H1 (cell line): ENCODE measurements at regions not wholly inside any gene's neighbourhood (a gene's known extent, or its start where the extent isn't known, plus 50 kb on each side); places are given as distances from the start of the nearest gene placed in this dataset.

Experiments used
- CTCF ChIA-PET: fragments of 300-600 bp; sonication (Branson Sonifier 250); formaldehyde crosslinking; loops from one replicate; lab custom pipeline; 2021; ENCODE audit not compliant: partially characterized antibody; lab: Charles Lee
- POLR2A ChIA-PET: fragments of 300-600 bp; sonication (Branson Sonifier 250); formaldehyde crosslinking; loops from one replicate; lab custom pipeline; 2021; ENCODE audit warnings: inconsistent platforms; ENCODE audit not compliant: partially characterized antibody; lab: Charles Lee
- DNase-seq, 2 experiments: peaks; one replicate each; pipeline versions ENCODE4 v3.0.0 to v3.0.0-alpha.2; 2010 to 2022; ENCODE audit warnings: low spot score in 2 of 2, low read depth in 1 of 2, mixed read lengths in 1 of 2
- FAIRE-seq: peaks from 2 replicates; lab custom pipeline; 2011; peaks lifted over from hg19 to GRCh38; lab: Jason Lieb, UNC
- H2AFZ ChIP-seq: 2 replicates; pipeline ENCODE4 v1.8.1; 2012; ENCODE audit warnings: low read length, inconsistent platforms
- H2AK5ac ChIP-seq: 2 replicates; pipeline ENCODE4 v1.6.1; 2013; ENCODE audit warnings: low read depth, low read length
- H2BK120ac ChIP-seq: replicated peaks from 2 replicates; pipeline ENCODE3; 2013; ENCODE audit warnings: low read depth, low read length, inconsistent platforms
- H2BK12ac ChIP-seq: 2 replicates; pipeline ENCODE4 v1.6.1; 2013; ENCODE audit warnings: low read depth, low read length
- H2BK15ac ChIP-seq: 2 replicates; pipeline ENCODE4 v1.6.1; 2013; ENCODE audit warnings: low read length
- H2BK20ac ChIP-seq: 2 replicates; pipeline ENCODE4 v1.6.1; 2013; ENCODE audit warnings: low read length
- H2BK5ac ChIP-seq: 2 replicates; pipeline ENCODE4 v1.6.1; 2013; ENCODE audit warnings: low read depth, low read length
- H3K14ac ChIP-seq: 2 replicates; pipeline ENCODE4 v1.6.1; 2013; ENCODE audit warnings: inconsistent platforms; ENCODE audit not compliant: insufficient read length
- H3K18ac ChIP-seq: 2 replicates; pipeline ENCODE4 v1.6.1; 2013; ENCODE audit warnings: low read length; ENCODE audit errors: extremely low read depth
- H3K23ac ChIP-seq: 2 replicates; pipeline ENCODE4 v1.6.1; 2013; ENCODE audit warnings: inconsistent platforms; ENCODE audit not compliant: insufficient read length
- H3K23me2 ChIP-seq: 2 replicates; pipeline ENCODE4 v1.6.1; 2013; ENCODE audit warnings: low read depth, low read length
- H3K27ac ChIP-seq: 2 replicates; pipeline ENCODE4 v1.6.1; 2011; ENCODE audit warnings: low read depth, low read length, inconsistent platforms
- H3K27me3 ChIP-seq, 4 experiments: replicated peaks in 1 of 4; 1 replicate in 1 of 4; 2 replicates in 3 of 4; pipeline versions ENCODE4 v1.6.1 to v1.8.1; 2011 to 2013; ENCODE audit warnings: low read length in 3 of 4, mild to moderate bottlenecking in 3 of 4, inconsistent platforms in 2 of 4, mixed read lengths in 2 of 4, moderate library complexity in 1 of 4; ENCODE audit not compliant: control insufficient read depth in 3 of 4, insufficient read depth in 3 of 4; ENCODE audit errors: extremely low read depth in 1 of 4
- H3K36me3 ChIP-seq, 4 experiments: 2 replicates each; pipeline versions ENCODE4 v1.6.1 to v1.8.1; 2011 to 2013; ENCODE audit warnings: mild to moderate bottlenecking in 4 of 4, low read length in 3 of 4, moderate library complexity in 2 of 4, control low read depth in 1 of 4, inconsistent platforms in 1 of 4; ENCODE audit not compliant: insufficient read depth in 4 of 4, control insufficient read depth in 2 of 4
- H3K4ac ChIP-seq: replicated peaks from 2 replicates; pipeline ENCODE3; 2013; ENCODE audit warnings: low read length, low read depth, mixed read lengths, inconsistent platforms; ENCODE audit not compliant: insufficient read length
- H3K4me1 ChIP-seq, 4 experiments: replicated peaks in 1 of 4; 1 replicate in 1 of 4; 2 replicates in 3 of 4; pipeline versions ENCODE4 v1.6.1 to v1.8.1; 2011 to 2013; ENCODE audit warnings: low read length in 3 of 4, inconsistent platforms in 2 of 4, mixed read lengths in 1 of 4; ENCODE audit not compliant: insufficient read depth in 4 of 4, control insufficient read depth in 3 of 4
- H3K4me2 ChIP-seq, 2 experiments: 2 replicates each; pipeline versions ENCODE4 v1.6.1 to v1.8.1; 2011 to 2013; ENCODE audit warnings: low read depth in 2 of 2, low read length in 2 of 2, control low read depth in 1 of 2, inconsistent platforms in 1 of 2, mild to moderate bottlenecking in 1 of 2; ENCODE audit not compliant: insufficient read depth in 1 of 2
- H3K4me3 ChIP-seq, 4 experiments: fragments of 200-600, 300-600 bp in 1 of 4; sonication (generic), shearing (Covaris generic), sonication (Bioruptor Twin) in 1 of 4; 2 replicates each; pipeline versions ENCODE4 v1.5.1 to v1.8.1; 2011 to 2016; ENCODE audit warnings: low read length in 4 of 4, low read depth in 3 of 4, control low read depth in 2 of 4, inconsistent platforms in 2 of 4, mild to moderate bottlenecking in 2 of 4, mixed read lengths in 1 of 4, moderate library complexity in 1 of 4; ENCODE audit not compliant: insufficient read depth in 2 of 4; ENCODE audit errors: extremely low read depth in 1 of 4
- H3K56ac ChIP-seq: replicated peaks from 2 replicates; pipeline ENCODE3; 2013; ENCODE audit warnings: low read depth, mild to moderate bottlenecking, mixed read lengths, low read length, inconsistent platforms; ENCODE audit not compliant: insufficient read length
- H3K79me1 ChIP-seq: 2 replicates; pipeline ENCODE4 v1.6.1; 2013; ENCODE audit warnings: low read depth, low read length, control low read depth
- H3K79me2 ChIP-seq, 2 experiments: 2 replicates each; pipeline versions ENCODE4 v1.6.1 to v1.8.1; 2012 to 2013; ENCODE audit warnings: low read length in 2 of 2, mild to moderate bottlenecking in 2 of 2, inconsistent platforms in 1 of 2; ENCODE audit not compliant: insufficient read depth in 2 of 2, control insufficient read depth in 1 of 2
- H3K9ac ChIP-seq, 4 experiments: replicated peaks in 1 of 4; 1 replicate in 1 of 4; 2 replicates in 3 of 4; pipeline versions ENCODE4 v1.6.1 to v1.8.1; 2011 to 2013; ENCODE audit warnings: low read depth in 3 of 4, low read length in 3 of 4, control low read depth in 2 of 4, mild to moderate bottlenecking in 2 of 4, moderate library complexity in 2 of 4, inconsistent platforms in 1 of 4; ENCODE audit errors: extremely low read depth in 1 of 4
- H3K9me3 ChIP-seq, 2 experiments: 2 replicates each; pipeline versions ENCODE4 v1.6.1 to v1.8.1; 2012 to 2013; ENCODE audit warnings: mild to moderate bottlenecking in 2 of 2, moderate library complexity in 2 of 2, control low read depth in 1 of 2, inconsistent platforms in 1 of 2, low read depth in 1 of 2, low read length in 1 of 2, mixed read lengths in 1 of 2; ENCODE audit not compliant: insufficient read depth in 2 of 2
- H4K20me1 ChIP-seq, 2 experiments: replicated peaks in 1 of 2; 2 replicates each; pipeline versions ENCODE3 to v1.8.1; 2011 to 2013; ENCODE audit warnings: inconsistent platforms in 2 of 2, low read length in 2 of 2, mild to moderate bottlenecking in 1 of 2; ENCODE audit not compliant: insufficient read depth in 2 of 2, control insufficient read depth in 1 of 2
- H4K5ac ChIP-seq: 2 replicates; pipeline ENCODE4 v1.6.1; 2013; ENCODE audit warnings: low read length, low read depth, mixed read lengths, inconsistent platforms; ENCODE audit not compliant: insufficient read length
- H4K8ac ChIP-seq: 2 replicates; pipeline ENCODE4 v1.8.0; 2013; ENCODE audit warnings: mild to moderate bottlenecking, moderate library complexity, low read length, inconsistent platforms; ENCODE audit not compliant: insufficient read depth; ENCODE audit errors: extremely low read depth
- H4K91ac ChIP-seq: replicated peaks from 2 replicates; pipeline ENCODE3; 2013; ENCODE audit warnings: low read length, mixed read lengths, inconsistent platforms; ENCODE audit not compliant: insufficient read length
- CHD2 ChIP-seq: IDR thresholded peaks from 2 replicates; pipeline ENCODE4 v1.6.1; 2012; ENCODE audit warnings: low read length, improper control_type of control experiment
- SUZ12 ChIP-seq: fragments of 200-600 bp; sonication (generic); IDR thresholded peaks from 2 replicates; pipeline ENCODE4 v1.6.1; 2012; ENCODE audit warnings: mild to moderate bottlenecking, inconsistent platforms, low read length, moderate library complexity, mixed read lengths
- WGBS, 2 experiments: shearing (Covaris generic) in 1 of 2; methylation state at CpG; one replicate each; pipeline versions ENCODE4 v1.1.6 to v1.1.7; 2013 to 2015; ENCODE audit warnings: low lambda C conversion rate in 2 of 2, mixed read lengths in 2 of 2, inconsistent platforms in 1 of 2, low coverage in 1 of 2, missing lambda C conversion rate in 1 of 2; ENCODE audit not compliant: insufficient replicate concordance in 2 of 2, insufficient coverage in 1 of 2, insufficient read length in 1 of 2; ENCODE audit errors: extremely low coverage in 1 of 2, missing lambda C conversion rate in 1 of 2; 5-methylcytosine and 5-hydroxymethylcytosine counted together

- Histone ChIP-seq H2BK20ac (no peak overlapping the region), H3K23ac (no peak overlapping the region), H3K79me1 (no peaks in the 10 kb centered on the region), H3K4me1 (no peaks in the 10 kb centered on the region; a peak in 1 of 7 replicates), H3K4ac (no peak overlapping the region), H2AFZ (no peak overlapping the region), H3K9ac (no peak overlapping the region), H4K8ac (no peak overlapping the region), H3K9me3 (peaks cover 4 to 5% of the 10 kb centered on the region in 2 experiments; a peak in 1 of 4 replicates), H2BK5ac (no peak overlapping the region), H2AK5ac (no peak overlapping the region), H3K56ac (no peak overlapping the region), H2BK120ac (no peak overlapping the region), H2BK12ac (no peak overlapping the region), H4K5ac (no peak overlapping the region), H3K4me2 (no peak overlapping the region), H4K91ac (no peak overlapping the region), H3K14ac (no peak overlapping the region), H3K18ac (no peak overlapping the region), H3K36me3 (no peaks in the 10 kb centered on the region), H3K27ac (no peak overlapping the region), H3K27me3 (no peaks in the 10 kb centered on the region; a peak in 1 of 7 replicates), H3K79me2 (no peaks in the 10 kb centered on the region), H2BK15ac (no peak overlapping the region), H3K4me3 (no peak overlapping the region), H3K23me2 (no peaks in the 10 kb centered on the region), H4K20me1 (no peaks in the 10 kb centered on the region)
- ChIA-PET POLR2A (no interaction called here), CTCF (interaction anchor here (1.5 kb wide), 1 partner anchor 90 kb away, joined by 4 read pairs; no protein-coding TSS in a partner anchor)
- 91% methylated on average over 6 of the region's 6 CpGs; no CpG with 5 or more reads in 1 of the 2 experiments for WGBS, 2 experiments
- TF ChIP-seq SUZ12 (no peak), CHD2 (no peak)
- DNase-seq = no peak
- FAIRE-seq = no peak
Measured at GRCh38 chr17:34727601-34728000, 148.2 kb downstream of the TMEM132E start.
